Stimulated activated CD4-positive, alpha-beta T cell treated with anti-CD3 and anti-CD28 coated beads, Interleukin-1b, Interleukin-23, amount 100 ng/mL, for 24 hours (primary cell): ENCODE measurements at regions not wholly inside any gene's neighbourhood (a gene's known extent, or its start where the extent isn't known, plus 50 kb on each side); places are given as distances from the start of the nearest gene placed in this dataset.
"Not testable (repeated sequence)": the region's sequence is repeated elsewhere in the genome, so short reads cannot be mapped to it uniquely, and the experiment has no call there.

Experiments used
- DNase-seq, 4 experiments: peaks; one replicate each; pipeline ENCODE4 v3.0.0-alpha.2; 2020; ENCODE audit warnings: low read depth in 4 of 4, low spot score in 1 of 4

GRCh38 chr4:86523333-86523732 lies 70.8 kb upstream of the PTPN13 start:
- no peak for DNase-seq

GRCh38 chr4:86527713-86528112 lies 66.4 kb upstream of the PTPN13 start:
- not testable (repeated sequence) for DNase-seq

- no peak for DNase-seq
Measured at GRCh38 chr4:86529436-86529835, 64.7 kb upstream of the PTPN13 start.

GRCh38 chr4:86530183-86530582 lies 63.9 kb upstream of the PTPN13 start:
- DNase-seq = no peak

- DNase-seq = no peak
Measured at GRCh38 chr4:86531440-86531839, 62.7 kb upstream of the PTPN13 start.

GRCh38 chr4:86532851-86533250 lies 61.3 kb upstream of the PTPN13 start:
- no peak for DNase-seq

- DNase-seq = no peak
Measured at GRCh38 chr4:86536151-86536550, 58.0 kb upstream of the PTPN13 start.

GRCh38 chr4:86542319-86543027 lies 51.6 kb upstream of the PTPN13 start:
- no peak for DNase-seq

GRCh38 chr4:86543080-86543479 lies 51.0 kb upstream of the PTPN13 start:
- DNase-seq = no peak

- DNase-seq = no peak
Measured at GRCh38 chr4:86543560-86544309, 50.4 kb upstream of the PTPN13 start.

GRCh38 chr4:86544310-86544966 lies 49.7 kb upstream of the PTPN13 start:
- DNase-seq = no peak
